SK-MEL-5 (cell line): ENCODE measurements at regions not wholly inside any gene's neighbourhood (a gene's known extent, or its start where the extent isn't known, plus 50 kb on each side); places are given as distances from the start of the nearest gene placed in this dataset.
"Not testable (repeated sequence)": the region's sequence is repeated elsewhere in the genome, so short reads cannot be mapped to it uniquely, and the experiment has no call there.

Experiments
- DNase-seq: peaks from one replicate; pipeline ENCODE4 v3.0.0-alpha.2; 2016; ENCODE audit warnings: low read depth, low spot score
- in situ Hi-C: cut with HindIII; loops from 2 replicates; pipeline ENCODE4 v1.10.0; 2016; ENCODE audit warnings: low sequenced_read_pairs, high pct_unique_total_duplicates, low pct_unique_long_range_greater_than_20kb

DNA sequence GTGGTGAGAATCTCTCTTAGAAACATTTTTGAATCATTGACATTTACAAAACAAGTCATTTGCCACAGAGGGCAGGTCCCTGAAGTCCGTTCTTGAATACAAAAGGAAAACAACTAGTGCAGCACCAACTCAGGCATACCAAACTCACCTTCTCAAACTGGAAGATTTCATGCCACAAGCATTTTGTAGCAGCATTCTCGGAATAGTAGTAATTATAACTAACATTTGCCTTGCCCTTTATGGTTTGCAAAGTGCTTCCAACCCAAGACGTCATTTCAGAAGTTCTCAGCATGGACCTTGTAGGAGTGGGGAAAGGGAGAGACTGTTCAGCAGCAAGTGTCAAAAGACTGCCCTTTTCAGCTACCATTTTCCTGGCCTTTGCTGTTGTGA is 344.6 kb downstream of the RFC3 start:
- in situ Hi-C loops, result no loop called here
- DNase-seq, result peak; percentile 37

DNA sequence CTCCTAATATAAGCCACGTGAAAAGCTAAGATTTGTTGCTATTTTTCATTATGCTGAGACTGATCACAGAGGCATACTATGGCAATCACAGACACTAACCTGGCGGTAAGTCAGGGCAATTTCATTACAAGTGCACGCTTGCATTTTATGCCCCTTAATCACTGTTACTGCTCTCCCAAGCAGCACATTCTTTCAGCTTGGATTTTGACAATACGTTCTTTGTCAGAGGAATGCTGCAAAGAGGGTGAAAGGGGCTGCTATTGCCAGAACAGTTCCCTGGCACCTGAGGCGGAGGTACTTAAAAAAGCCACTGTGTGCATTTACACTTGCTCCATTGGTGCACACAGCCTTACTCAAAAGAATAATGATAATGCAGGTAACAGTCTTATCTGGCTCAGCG is 346.6 kb downstream of the RFC3 start:
- in situ Hi-C loops, result no loop called here

DNA sequence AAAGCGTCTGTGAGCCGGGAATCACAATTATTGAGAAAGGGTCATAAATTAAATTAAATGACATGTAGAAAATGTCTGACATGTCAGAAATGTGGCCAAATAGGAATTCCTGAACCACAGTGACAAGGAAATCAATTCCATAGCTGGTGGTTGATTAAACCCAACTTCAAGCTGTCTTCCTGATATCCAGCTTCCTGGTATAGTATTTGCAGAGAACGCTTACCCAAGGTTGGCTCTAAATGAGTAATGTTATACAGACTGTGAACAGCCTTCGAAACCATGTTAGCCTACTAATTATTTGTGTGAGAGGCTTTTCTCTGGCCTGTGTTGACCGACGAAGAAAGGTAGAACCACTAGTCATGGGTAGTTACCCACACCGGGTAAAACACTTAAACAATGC is 347.2 kb downstream of the RFC3 start:
- in situ Hi-C loops, result no loop called here
- no peak for DNase-seq

More for the DNA sequence above, 346.6 kb downstream of the RFC3 start:
- DNase-seq, result peak; percentile 67

DNA sequence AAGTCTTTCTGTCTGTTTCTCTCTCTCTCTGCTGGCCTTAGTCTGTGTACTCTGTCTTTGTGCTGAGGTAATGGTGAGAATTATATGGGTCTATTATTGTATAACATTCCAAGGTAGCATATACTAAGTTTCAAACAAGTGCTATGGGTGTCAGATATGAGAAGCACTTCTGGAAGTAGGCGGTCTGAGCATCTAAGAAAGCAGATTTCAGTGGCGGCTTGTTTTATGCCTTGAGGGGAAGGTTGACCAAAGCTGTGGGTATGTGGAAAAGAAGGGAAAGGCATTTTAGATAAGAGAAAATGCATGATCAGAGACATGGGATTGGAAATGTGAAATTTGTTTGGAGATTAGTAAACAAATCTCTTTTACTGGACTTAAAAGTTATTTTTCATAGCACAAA is 348.5 kb downstream of the RFC3 start:
- no peak for DNase-seq
- in situ Hi-C loops, result no loop called here

DNA sequence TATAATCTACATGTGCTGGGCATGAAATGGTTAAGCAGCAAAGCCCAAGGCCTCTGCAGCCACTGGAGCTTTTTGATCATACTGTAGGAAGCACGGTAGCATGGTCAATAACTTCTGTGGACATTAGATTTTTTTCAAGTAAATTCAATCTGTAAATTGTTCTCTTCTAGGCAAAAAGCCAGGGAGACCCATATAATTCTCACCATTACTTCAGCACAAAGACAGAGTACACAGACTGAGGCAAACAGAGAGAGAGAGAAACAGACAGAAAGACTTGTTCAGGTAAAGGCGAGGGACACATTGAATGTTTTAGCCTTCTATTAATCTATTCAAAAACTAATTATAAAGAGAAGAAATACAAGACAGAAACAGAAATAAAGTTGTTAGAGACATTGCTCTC is 349.4 kb downstream of the RFC3 start:
- in situ Hi-C loops, result no loop called here
- DNase-seq, result peak; percentile 17

DNA sequence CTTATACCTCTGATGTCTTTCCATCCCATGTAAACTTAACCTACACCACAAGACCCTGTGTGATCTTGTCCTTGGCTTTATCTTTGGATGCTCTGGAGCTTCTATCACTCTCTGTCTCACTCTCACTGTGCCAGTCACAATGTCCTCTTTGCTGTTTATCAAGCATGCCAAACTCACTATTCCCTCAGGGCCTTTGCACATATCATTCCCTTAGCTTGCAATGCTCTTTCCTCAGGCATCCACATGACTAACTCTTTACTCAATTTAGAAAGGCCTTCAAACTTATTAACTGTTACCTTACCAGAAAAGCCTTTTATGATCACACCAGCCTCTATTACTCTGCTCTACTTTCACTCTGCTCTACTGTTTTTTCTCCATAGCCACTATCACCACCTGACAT is 354.1 kb downstream of the RFC3 start:
- in situ Hi-C loops, result no loop called here
- peak; percentile 38 for DNase-seq

DNA sequence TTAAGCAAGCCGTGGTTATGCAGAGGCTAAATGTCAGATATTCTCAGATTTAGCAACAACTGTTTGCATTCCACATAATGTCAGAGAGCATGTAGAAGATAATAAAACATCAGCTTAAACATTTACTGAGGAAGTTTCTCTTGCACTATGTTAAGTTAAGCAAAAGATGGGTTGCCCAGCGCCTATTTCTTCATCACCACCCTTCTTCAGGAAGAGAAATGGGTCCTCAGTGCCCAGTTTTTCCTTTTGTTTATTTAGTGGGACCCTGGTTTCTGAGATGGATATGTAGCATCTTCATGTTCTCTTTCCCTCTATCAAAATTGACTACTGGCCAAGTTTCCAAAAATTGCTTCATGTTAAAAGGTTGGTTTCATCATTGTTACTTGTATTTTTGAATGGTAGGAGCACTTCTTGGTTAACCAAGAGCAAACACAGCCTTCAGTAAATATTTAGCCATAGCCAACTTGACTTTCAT is 356.8 kb downstream of the RFC3 start:
- no peak for DNase-seq
- in situ Hi-C loops, result no loop called here

DNA sequence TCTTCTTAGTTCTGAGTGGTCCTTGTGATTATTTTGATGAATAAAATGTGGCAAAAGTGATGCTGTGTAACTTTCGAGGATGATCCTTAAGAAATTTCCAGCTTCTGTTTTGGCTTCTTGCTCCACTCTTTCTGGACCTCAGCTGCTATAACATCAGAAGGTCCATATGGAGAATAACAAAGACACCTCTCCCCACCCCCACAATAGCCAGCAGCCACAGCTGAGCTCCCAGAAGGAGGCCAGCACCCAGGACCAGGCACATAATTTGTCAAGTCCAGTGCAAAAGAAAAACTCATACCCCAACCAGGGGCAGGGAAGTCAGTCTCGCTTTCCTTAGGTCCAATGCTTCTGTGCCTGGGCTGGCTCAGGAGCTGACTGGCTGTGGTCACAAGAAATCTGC is 357.6 kb downstream of the RFC3 start:
- DNase-seq, result no peak
- in situ Hi-C loops, result no loop called here

DNA sequence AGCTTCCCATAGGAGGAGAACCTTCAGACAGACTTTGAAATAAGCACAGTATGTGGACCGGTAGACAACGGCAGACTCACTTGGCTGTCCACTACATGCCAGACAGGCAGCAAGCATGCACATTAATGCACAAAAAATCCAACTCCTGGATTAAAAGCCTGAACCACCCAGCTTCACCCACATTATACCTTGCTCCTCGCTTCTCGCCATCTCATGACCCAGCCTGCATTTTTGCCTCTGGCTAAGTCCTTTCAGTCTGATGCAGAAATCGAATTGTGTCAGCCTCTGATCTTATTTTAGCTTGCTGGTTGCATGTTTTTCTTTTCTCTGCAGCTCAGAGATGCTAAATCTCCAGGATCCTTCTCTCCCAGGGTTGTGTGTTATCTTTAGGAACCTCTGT is 358.7 kb downstream of the RFC3 start:
- in situ Hi-C loops, result no loop called here
- no peak for DNase-seq

DNA sequence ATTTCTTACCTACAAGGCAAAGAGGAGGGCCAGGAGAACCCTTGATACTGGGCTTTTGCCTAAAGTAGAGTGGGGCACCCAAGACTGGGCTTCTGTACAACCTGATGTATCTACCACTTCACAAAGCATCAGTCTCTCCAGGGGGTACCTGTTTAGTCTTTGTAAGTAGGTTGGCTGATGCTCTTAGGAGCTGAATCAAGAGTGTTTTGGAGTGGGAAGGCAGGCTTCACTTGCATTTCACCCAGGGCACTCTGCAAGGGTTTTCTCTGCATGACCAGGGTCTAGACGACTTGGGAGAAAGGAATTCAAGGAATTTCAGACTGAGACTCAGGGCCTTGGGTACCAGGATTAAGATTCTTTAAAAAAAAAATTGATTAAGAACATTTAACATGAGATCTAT is 361.5 kb downstream of the RFC3 start:
- DNase-seq, result no peak
- in situ Hi-C loops, result no loop called here

DNA sequence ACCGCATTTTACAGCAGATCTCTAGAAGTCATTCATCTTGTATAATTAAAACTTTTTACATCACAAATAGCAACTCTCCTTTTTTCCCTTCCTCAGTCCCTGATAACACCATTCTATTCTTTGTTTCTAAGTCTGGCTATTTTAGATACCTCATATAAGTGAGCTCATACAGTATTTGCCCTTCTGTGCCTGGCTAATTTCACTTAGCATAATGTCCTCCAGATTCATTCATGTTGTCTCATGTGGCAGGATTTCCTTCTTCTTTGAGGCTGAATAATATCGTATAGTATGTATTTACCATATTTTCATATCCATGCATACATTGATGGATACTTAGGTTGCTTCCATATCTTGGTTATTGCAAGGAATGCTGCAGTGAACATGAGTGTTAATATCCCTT is 362.0 kb downstream of the RFC3 start:
- DNase-seq, result no peak
- in situ Hi-C loops, result no loop called here

DNA sequence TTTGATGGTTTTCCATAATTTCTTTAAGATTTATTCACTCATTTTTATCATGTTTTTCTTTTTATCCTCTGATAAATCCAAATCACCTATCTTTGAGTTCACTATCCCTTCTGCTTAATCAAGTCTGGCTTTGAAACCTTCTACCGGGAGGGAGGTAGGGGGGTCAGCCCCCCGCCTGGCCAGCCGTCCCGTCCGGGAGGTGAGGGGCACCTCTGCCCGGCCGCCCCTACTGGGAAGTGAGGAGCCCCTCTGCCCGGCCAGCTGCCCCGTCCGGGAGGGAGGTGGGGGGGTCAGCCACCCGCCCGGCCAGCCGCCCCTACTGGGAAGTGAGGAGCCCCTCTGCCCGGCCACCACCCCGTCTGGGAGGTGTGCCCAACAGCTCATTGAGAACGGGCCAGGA is 363.3 kb downstream of the RFC3 start:
- DNase-seq, in situ Hi-C loops: not testable (repeated sequence)

DNA sequence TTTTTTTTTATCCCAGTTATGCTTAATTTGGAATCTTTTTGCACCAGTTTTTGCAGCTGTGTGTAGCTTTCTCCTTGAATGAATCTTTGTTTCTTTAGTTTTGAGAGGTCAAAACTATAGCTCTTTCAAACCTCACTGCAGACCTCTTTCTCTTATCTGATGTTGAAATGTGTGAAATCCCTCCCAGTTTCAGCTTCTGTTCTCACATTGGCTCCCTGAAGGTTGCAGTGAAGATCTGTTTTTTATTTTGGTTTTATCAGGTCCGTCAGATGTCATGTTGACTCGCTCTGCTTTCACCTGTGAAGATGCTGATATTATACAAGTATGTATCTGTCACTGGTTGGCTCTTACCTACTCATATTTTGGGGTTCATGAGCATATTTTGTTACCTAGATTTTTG is 372.0 kb downstream of the RFC3 start:
- in situ Hi-C loops, result no loop called here
- DNase-seq, result no peak

DNA sequence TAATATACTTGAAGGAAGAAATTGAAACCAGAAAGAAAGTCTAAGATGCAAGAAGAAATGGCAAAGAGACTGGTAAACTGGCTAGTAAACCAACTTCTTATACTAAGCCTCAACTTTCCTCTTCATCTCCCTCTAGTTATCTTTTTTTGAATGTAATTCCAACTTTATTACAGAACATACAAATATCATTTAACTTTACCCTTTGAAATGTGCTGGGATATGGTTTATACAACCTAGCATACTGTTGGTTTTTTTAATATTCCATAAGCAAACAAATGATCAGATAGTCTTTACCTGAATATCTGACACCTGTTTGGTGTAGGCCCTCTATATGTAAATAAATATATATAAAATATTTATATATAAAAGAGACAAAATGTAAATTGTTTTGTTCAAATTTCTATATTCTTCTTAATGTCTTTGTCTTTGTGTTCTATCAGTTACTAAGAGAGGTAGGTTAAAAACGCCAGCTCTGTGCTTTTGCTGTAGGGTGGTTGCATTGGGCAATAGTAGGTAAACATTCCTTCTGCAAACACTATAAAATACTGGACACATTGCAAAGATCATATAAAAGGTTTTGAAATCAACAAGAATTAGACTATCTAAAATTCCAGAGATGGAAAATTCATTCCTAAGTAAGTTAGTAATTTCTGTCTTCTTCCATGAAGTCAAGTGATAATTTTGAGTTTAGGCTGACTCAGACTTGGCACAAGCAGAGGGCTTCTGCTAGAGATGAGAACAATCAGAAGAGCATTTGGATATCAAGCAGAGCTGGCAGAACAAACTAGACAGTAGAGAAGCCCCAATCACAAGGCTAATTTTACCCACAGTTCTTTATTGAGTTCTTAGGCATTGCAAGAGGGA is 383.3 kb downstream of the RFC3 start:
- DNase-seq, result no peak
- in situ Hi-C loops, result no loop called here

DNA sequence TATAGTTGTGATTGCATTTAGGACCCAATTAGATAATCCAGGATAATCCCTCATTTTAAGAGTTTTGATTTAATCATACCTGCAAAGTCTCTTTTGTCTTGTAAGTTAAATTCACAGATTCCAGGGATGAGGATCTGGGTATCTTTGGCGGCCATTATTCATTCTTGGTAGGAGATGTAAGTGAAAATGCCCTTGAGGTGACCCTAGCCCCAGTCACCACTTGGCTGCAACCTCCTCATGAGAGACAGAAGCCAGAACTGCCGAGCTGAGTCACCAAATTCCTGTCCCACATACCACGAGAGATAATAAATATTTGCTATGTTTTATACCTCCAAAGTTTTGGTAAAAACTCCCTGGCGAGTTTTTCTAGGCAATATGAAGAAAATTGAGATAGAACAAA is 389.4 kb downstream of the RFC3 start:
- in situ Hi-C loops, result no loop called here

DNA sequence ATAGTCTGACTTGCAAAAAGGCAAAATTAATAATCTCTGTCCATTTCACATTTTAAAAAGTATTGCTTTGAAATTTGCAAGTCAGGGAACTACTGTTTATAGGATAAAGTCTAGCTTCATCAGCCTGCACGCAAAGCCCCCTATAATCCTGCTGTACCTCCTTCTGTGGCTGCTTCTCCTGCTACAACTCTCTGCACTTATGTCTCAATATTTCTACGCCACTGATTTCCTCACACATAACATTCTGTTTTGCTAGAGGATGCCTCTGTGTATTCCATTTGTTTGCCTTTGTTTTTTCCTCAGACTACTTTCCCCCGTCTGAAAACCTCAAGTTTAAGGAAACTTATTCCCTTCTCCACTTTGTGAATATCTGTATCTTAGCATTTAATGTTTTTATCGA is 389.9 kb downstream of the RFC3 start:
- DNase-seq, result no peak
- in situ Hi-C loops, result no loop called here

More for the DNA sequence above, 389.4 kb downstream of the RFC3 start:
- no peak for DNase-seq

DNA sequence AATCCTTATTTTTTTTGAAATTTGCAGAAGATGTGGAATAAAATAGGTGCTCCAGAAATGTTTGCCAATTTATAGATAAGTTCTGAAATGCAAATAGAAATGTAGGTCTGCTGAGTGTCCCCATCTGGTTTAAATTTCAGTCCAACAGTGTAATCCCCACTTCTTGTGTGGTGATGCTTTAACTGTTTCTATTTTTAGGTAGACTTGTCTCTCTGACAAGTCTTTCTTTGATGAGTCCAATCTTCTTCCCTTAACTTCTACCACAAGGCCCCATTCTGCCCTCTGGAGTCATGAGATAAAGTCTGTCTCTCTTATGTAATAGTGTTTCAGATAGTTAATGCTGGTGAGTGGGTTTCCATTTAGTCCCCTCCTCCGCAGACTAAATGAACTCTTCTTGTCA is 390.4 kb downstream of the RFC3 start:
- peak; percentile 45 for DNase-seq
- in situ Hi-C loops, result no loop called here

DNA sequence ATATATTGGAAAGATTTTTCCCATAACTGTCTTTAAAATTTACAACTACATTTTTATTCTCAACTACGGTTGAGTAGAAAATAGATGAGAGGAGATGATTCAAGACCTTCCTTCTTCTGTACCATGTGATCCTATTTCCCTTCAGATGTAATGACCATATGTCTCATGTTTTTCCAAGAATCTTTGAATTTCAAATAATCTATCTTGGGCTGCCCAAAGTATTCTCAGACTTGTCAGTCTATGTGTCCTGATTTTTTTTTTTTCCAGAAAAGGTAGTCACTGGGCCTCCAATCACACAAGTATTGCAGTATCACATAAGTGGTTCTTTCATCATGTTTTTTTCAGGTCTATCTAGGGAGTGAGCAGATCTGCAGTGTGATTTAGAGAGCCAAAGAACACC is 392.4 kb downstream of the RFC3 start:
- no peak for DNase-seq
- in situ Hi-C loops, result no loop called here

DNA sequence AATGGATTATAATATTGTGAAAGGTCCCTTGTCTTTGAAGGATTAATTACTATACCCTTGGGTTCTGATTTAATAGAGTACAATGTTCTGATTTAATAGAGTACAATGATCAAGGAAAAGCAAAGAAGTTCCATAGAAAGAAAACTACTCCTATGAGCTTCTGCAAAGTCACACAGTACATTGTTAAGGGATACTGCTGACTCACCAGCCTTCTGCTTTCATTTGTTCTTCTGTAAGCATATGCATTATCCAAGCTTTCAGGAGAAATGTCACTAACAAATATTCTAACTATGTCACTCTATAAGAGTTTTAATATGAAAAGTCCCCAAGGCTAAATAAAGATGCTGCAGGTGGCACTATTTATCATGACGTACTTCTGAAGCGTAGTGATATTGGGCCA is 396.7 kb downstream of the RFC3 start:
- in situ Hi-C loops, result no loop called here

DNA sequence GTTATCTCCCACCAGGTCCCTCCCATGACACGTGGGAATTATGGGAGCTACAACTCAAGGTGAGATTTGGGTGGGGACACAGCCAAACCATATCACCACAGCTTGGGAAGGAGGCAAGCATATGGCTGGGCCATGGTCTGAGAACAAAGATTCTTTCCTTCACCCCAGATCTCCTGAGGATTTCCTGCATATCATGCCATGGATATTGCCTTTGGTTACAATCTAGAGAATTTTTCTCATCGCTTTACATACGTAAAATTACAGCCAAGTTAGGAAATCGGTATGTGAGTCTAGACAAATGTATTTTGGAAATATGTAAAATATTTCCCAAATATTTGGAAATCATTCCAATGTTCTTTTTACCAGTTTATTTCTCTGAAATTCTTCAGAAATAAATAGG is 398.3 kb downstream of the RFC3 start:
- in situ Hi-C loops, result no loop called here
- no peak for DNase-seq

More for the DNA sequence above, 396.7 kb downstream of the RFC3 start:
- DNase-seq, result no peak
